Cardiac fibroblast (primary cell): ENCODE measurements at regions not wholly inside any gene's neighbourhood (a gene's known extent, or its start where the extent isn't known, plus 50 kb on each side); places are given as distances from the start of the nearest gene placed in this dataset.
A peak's percentile ranks its signal among the peaks of the same experiment; 100 is the strongest.

Experiments used
- DNase-seq, 2 donors: peaks; one replicate each; pipeline versions ENCODE4 v3.0.0 to v3.0.0-alpha.2; 2010; ENCODE audit warnings: low read depth in 2 of 2
- H3K4me3 ChIP-seq, 2 donors: replicated peaks in 1 of 2; 1 replicate in 1 of 2; 2 replicates in 1 of 2; pipeline ENCODE4 v1.5.1; 2011; ENCODE audit warnings: low read depth in 2 of 2, low read length in 2 of 2, mild to moderate bottlenecking in 2 of 2, moderate library complexity in 1 of 2
- CTCF ChIP-seq: IDR thresholded peaks from one replicate; pipeline ENCODE4 v1.5.1; 2011; ENCODE audit warnings: low read depth, mild to moderate bottlenecking, low read length, inconsistent platforms

GRCh38 chr3:197440717-197441303, 115.0 kb downstream of the BDH1 start:
- no peak for DNase-seq
- no peak for TF ChIP-seq CTCF
- no peak overlapping the region for H3K4me3 ChIP-seq

- no peak for DNase-seq
- TF ChIP-seq CTCF, result no peak
- no peak overlapping the region for H3K4me3 ChIP-seq
Observed at GRCh38 chr3:197438906-197439305, 116.9 kb downstream of the BDH1 start.

- H3K4me3 ChIP-seq, result no peak overlapping the region
- no peak for DNase-seq
- TF ChIP-seq CTCF, result no peak
Observed at GRCh38 chr3:197435426-197435825, 120.3 kb downstream of the BDH1 start.

- TF ChIP-seq CTCF, result no peak
- DNase-seq, result no peak
- H3K4me3 ChIP-seq, result no peak overlapping the region
Observed at GRCh38 chr3:197434830-197435229, 120.9 kb downstream of the BDH1 start.

- no peak overlapping the region for H3K4me3 ChIP-seq
- DNase-seq, result peak in 1 of 2 donors; percentile 46
- no peak for TF ChIP-seq CTCF
Observed at GRCh38 chr3:197432384-197433127, 123.2 kb downstream of the BDH1 start.

- TF ChIP-seq CTCF, result no peak
- peak in 1 of 2 donors; percentile 41 for DNase-seq
- H3K4me3 ChIP-seq, result no peak overlapping the region
Observed at GRCh38 chr3:197431346-197431910, 124.3 kb downstream of the BDH1 start.
